ENCODE measurements at regions not wholly inside any gene's neighbourhood (a gene's known extent, or its start where the extent isn't known, plus 50 kb on each side); places are given as distances from the start of the nearest gene placed in this dataset.
"Not testable (repeated sequence)": the region's sequence is repeated elsewhere in the genome, so short reads cannot be mapped to it uniquely, and the experiment has no call there.

GRCh38 chr20:48381353-48382120, 446.3 kb downstream of the PREX1 start:
- DNase-seq (ENCODE audit: low spot score), result no peak

- no peak for DNase-seq (ENCODE audit: low spot score)
These were observed 447.1 kb downstream of the PREX1 start for GRCh38 chr20:48380661-48381060.

GRCh38 chr20:48378976-48379675, 448.7 kb downstream of the PREX1 start:
- DNase-seq (ENCODE audit: low spot score), result peak; percentile 90

GRCh38 chr20:48377940-48378339, 449.9 kb downstream of the PREX1 start:
- no peak for DNase-seq (ENCODE audit: low spot score)

GRCh38 chr20:48375804-48376203, 452.0 kb downstream of the PREX1 start:
- DNase-seq (ENCODE audit: low spot score), result no peak

GRCh38 chr20:48374991-48375595, 452.7 kb downstream of the PREX1 start:
- DNase-seq (ENCODE audit: low spot score), result no peak

GRCh38 chr20:48374031-48374907, 453.5 kb downstream of the PREX1 start:
- DNase-seq (ENCODE audit: low spot score), result peak; percentile 82

- no peak for DNase-seq (ENCODE audit: low spot score)
These were observed 454.3 kb downstream of the PREX1 start for GRCh38 chr20:48373555-48373934.

GRCh38 chr20:48372851-48373554, 454.8 kb downstream of the PREX1 start:
- peak; percentile 31 for DNase-seq (ENCODE audit: low spot score)

GRCh38 chr20:48371211-48371610, 456.6 kb downstream of the PREX1 start:
- DNase-seq (ENCODE audit: low spot score), result no peak

- DNase-seq (ENCODE audit: low spot score), result peak; percentile 34
These were observed 459.2 kb downstream of the PREX1 start for GRCh38 chr20:48368580-48369021.

GRCh38 chr20:48367541-48368358, 460.0 kb downstream of the PREX1 start:
- DNase-seq (ENCODE audit: low spot score), result not testable (repeated sequence)

GRCh38 chr20:48366230-48366629, 461.6 kb downstream of the PREX1 start:
- no peak for DNase-seq (ENCODE audit: low spot score)

- DNase-seq (ENCODE audit: low spot score), result peak; percentile 25
These were observed 462.9 kb downstream of the PREX1 start for GRCh38 chr20:48364688-48365421.

- DNase-seq (ENCODE audit: low spot score), result no peak
These were observed 463.7 kb downstream of the PREX1 start for GRCh38 chr20:48364055-48364454.

GRCh38 chr20:48360342-48360975, 467.3 kb downstream of the PREX1 start:
- DNase-seq (ENCODE audit: low spot score), result no peak

- DNase-seq (ENCODE audit: low spot score), result peak; percentile 42
These were observed 468.0 kb downstream of the PREX1 start for GRCh38 chr20:48359692-48360341.

- not testable (repeated sequence) for DNase-seq (ENCODE audit: low spot score)
These were observed 468.8 kb downstream of the PREX1 start for GRCh38 chr20:48359055-48359390.
